Activated CD8-positive, alpha-beta T cell treated with anti-CD3 and anti-CD28 coated beads for 36 hours (primary cell): ENCODE measurements at regions not wholly inside any gene's neighbourhood (a gene's known extent, or its start where the extent isn't known, plus 50 kb on each side); places are given as distances from the start of the nearest gene placed in this dataset.

ENCODE experiments used
- ATAC-seq: fragments of 200-7000 bp; cut with Tn5 transposase; one replicate; pipeline ENCODE4 v1.10.0; 2021; ENCODE audit warnings: mild to moderate bottlenecking, moderate library complexity
- CTCF ChIA-PET: fragments of 350-600 bp; sonication (Branson Sonifier 250); formaldehyde crosslinking; loops from one replicate; lab custom pipeline; 2021; ENCODE audit warnings: antibody characterized with exemption; lab: Charles Lee
- POLR2A ChIA-PET: fragments of 350-600 bp; sonication (Branson Sonifier 250); formaldehyde crosslinking; loops from one replicate; lab custom pipeline; 2021; ENCODE audit warnings: antibody characterized with exemption; lab: Charles Lee
- DNase-seq: peaks from one replicate; pipeline ENCODE4 v3.0.0-alpha.2; 2020
- H3K27ac Mint-ChIP-seq: one replicate; pipeline ENCODE4 v1.8.0; 2021; ENCODE audit warnings: mild to moderate bottlenecking, mixed read lengths
- H3K27me3 Mint-ChIP-seq: one replicate; pipeline ENCODE4 v1.8.0; 2021; ENCODE audit warnings: mixed read lengths
- H3K36me3 Mint-ChIP-seq: one replicate; pipeline ENCODE4 v1.8.0; 2021; ENCODE audit warnings: low read depth, mixed read lengths
- H3K4me1 Mint-ChIP-seq: one replicate; pipeline ENCODE4 v1.8.0; 2021; ENCODE audit warnings: low read depth, mixed read lengths
- H3K4me3 Mint-ChIP-seq: one replicate; pipeline ENCODE4 v1.8.0; 2021; ENCODE audit warnings: mild to moderate bottlenecking, moderate library complexity, mixed read lengths
- H3K9me3 Mint-ChIP-seq: one replicate; pipeline ENCODE4 v1.8.0; 2021; ENCODE audit warnings: mixed read lengths
- intact Hi-C: fragments of 100-400 bp; cut with micrococcal nuclease; formaldehyde crosslinking; loops from one replicate; pipeline ENCODE4 v1.10.0; 2022
- TF ChIP-seq, protein P1 (sequence below): fragments of 200-600 bp; IDR thresholded peaks from one replicate; pipeline ENCODE4 v1.8.0; 2022; ENCODE audit warnings: antibody characterized with exemption, mild to moderate bottlenecking

DNA sequence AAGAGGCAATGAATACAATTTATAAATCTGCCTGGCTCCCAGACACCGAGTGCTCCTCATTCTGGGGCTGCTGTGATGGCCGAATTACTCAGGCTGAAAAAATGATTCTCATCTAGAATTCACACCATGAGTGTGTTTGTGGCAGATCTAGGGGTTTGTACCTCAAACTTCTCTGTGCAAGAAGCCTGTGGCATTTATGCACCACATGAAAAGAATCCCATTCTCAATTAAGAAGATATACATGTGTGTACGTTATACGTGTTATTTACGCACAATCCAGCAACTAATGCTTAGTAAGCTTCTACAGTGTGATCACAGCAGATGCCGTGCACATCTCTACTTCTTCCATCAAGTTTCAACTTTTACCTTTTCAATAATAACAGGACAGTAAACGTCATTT is 476.8 kb downstream of the SHQ1 start:
- DNase-seq = no peak
- Mint-ChIP-seq H3K9me3 (no peaks in the 10 kb centered on the region), H3K4me1 (peaks cover 39% of the 10 kb centered on the region), H3K36me3 (peaks cover 9% of the 10 kb centered on the region), H3K27me3 (no peaks in the 10 kb centered on the region), H3K27ac (no peak overlapping the region), H3K4me3 (no peak overlapping the region)
- no peak for ATAC-seq
- TF ChIP-seq, protein P1, sequence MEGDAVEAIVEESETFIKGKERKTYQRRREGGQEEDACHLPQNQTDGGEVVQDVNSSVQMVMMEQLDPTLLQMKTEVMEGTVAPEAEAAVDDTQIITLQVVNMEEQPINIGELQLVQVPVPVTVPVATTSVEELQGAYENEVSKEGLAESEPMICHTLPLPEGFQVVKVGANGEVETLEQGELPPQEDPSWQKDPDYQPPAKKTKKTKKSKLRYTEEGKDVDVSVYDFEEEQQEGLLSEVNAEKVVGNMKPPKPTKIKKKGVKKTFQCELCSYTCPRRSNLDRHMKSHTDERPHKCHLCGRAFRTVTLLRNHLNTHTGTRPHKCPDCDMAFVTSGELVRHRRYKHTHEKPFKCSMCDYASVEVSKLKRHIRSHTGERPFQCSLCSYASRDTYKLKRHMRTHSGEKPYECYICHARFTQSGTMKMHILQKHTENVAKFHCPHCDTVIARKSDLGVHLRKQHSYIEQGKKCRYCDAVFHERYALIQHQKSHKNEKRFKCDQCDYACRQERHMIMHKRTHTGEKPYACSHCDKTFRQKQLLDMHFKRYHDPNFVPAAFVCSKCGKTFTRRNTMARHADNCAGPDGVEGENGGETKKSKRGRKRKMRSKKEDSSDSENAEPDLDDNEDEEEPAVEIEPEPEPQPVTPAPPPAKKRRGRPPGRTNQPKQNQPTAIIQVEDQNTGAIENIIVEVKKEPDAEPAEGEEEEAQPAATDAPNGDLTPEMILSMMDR = no peak
- ChIA-PET POLR2A (no interaction called here), CTCF (no interaction called here)
- intact Hi-C loops = no loop called here

GRCh38 chr3:72370947-72371346 is 477.3 kb downstream of the SHQ1 start:
- Mint-ChIP-seq H3K4me1 (peaks cover 36% of the 10 kb centered on the region), H3K9me3 (no peaks in the 10 kb centered on the region), H3K36me3 (peaks cover 9% of the 10 kb centered on the region), H3K4me3 (no peak overlapping the region), H3K27me3 (no peaks in the 10 kb centered on the region), H3K27ac (no peak overlapping the region)
- TF ChIP-seq, protein P1 = no peak
- ChIA-PET CTCF (no interaction called here), POLR2A (no interaction called here)
- DNase-seq (no peak), ATAC-seq (no peak)
- intact Hi-C loops = no loop called here

DNA sequence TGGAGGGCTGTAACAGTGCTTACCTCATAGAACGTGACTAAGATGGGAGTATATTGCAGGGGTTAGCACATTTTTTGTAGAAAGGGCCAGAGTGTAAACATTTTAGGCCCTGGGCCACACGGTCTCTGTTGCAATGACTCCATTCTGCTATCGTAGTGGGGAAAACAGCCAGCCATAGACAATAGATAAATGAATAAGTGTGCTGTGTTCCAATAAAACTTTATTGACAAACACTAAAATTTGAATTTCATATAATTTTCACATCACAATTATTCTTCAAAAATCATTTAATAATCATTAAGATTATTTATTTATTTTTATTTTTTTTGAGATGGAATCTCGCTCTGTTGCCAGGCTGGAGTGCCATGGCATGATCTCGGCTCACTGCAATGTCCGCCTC is 478.6 kb downstream of the SHQ1 start:
- H3K27me3 Mint-ChIP-seq = no peaks in the 10 kb centered on the region
- TF ChIP-seq, protein P1 = no peak
- intact Hi-C loops = no loop called here
- POLR2A ChIA-PET = interaction anchor here (0.6 kb wide), 2 partner anchors 127 to 527 kb away, joined by 3 to 4 read pairs; no protein-coding TSS in a partner anchor
- peaks cover 9% of the 10 kb centered on the region for H3K36me3 Mint-ChIP-seq
- no peaks in the 10 kb centered on the region for H3K9me3 Mint-ChIP-seq
- H3K4me3 Mint-ChIP-seq = no peak overlapping the region
- CTCF ChIA-PET = no interaction called here
- H3K27ac Mint-ChIP-seq = no peak overlapping the region
- DNase-seq (no peak), ATAC-seq (no peak)
- peaks cover 24% of the 10 kb centered on the region for H3K4me1 Mint-ChIP-seq

DNA sequence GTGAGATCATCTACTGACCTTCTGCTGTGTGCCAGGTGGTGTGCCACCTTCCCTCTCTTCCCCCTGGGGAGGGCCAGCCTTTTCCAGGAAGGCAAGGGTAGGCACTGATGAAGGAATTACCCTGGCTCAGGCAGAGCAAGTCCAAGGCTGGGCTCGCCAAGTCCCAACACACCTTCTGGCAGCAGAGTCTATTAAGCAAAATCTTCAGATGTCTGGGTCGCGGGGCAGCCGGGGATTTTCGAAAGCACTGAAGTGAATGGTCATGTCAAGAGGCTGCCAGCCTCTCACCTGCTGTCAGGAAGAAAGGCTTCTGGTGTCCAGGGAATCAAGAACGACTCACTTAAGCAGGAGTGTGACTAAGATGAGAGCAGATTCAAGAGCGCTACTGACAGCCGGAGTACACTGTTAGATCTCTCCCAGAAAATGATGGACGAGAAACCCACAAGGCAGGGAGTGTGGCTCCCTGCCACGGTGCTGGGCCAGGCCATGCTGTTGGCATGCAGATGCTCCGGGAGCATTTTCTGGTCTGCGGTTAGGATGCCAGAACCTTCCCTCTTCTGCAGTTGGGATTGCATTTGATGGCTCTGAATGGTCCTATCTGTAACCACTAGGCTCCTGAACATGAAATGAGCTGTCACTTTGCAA is 479.8 kb downstream of the SHQ1 start:
- H3K4me3 Mint-ChIP-seq = no peak overlapping the region
- DNase-seq (no peak), ATAC-seq (no peak)
- POLR2A ChIA-PET = no interaction called here
- H3K4me1 Mint-ChIP-seq = peaks cover 15% of the 10 kb centered on the region
- CTCF ChIA-PET = interaction anchor here (0.9 kb wide), 1 partner anchor 35 kb away, joined by 3 read pairs; no protein-coding TSS in a partner anchor
- H3K27ac Mint-ChIP-seq = no peak overlapping the region
- intact Hi-C loops = no loop called here
- H3K9me3 Mint-ChIP-seq = no peaks in the 10 kb centered on the region
- H3K36me3 Mint-ChIP-seq = peaks cover under 1% of the 10 kb centered on the region
- TF ChIP-seq, protein P1 = no peak
- H3K27me3 Mint-ChIP-seq = no peaks in the 10 kb centered on the region

DNA sequence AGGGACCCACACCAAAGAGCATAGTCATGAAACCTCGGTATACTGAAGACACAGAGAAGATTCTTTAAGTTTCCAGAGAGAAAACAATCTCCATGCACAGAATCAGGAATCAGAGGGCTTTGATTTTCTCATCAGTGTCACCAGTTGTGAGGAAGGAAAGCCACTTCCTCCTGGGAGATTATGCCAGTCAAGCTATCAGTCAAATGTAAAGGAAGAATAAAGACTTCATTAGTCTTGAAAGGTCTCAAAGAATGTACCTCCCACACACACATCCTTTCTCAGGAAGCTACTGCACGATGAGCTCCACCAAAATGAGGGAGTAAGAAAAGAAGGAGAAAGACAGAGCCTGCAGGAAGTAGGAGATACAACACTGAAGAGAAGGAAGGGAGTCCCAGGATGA is 486.3 kb downstream of the SHQ1 start:
- no peaks in the 10 kb centered on the region for H3K4me1 Mint-ChIP-seq
- H3K4me3 Mint-ChIP-seq = no peak overlapping the region
- H3K36me3 Mint-ChIP-seq = no peaks in the 10 kb centered on the region
- no peak for ATAC-seq
- no peak for DNase-seq
- H3K27me3 Mint-ChIP-seq = peaks cover 9% of the 10 kb centered on the region
- H3K27ac Mint-ChIP-seq = no peak overlapping the region
- ChIA-PET CTCF (no interaction called here), POLR2A (no interaction called here)
- peaks cover 3% of the 10 kb centered on the region for H3K9me3 Mint-ChIP-seq
- TF ChIP-seq, protein P1 = no peak
- intact Hi-C loops = no loop called here
